Astrocyte (in vitro differentiated cells and primary cell): ENCODE measurements at regions not wholly inside any gene's neighbourhood (a gene's known extent, or its start where the extent isn't known, plus 50 kb on each side); places are given as distances from the start of the nearest gene placed in this dataset.
A peak's percentile ranks its signal among the peaks of the same experiment; 100 is the strongest.

ENCODE experiments used
- DNase-seq: peaks from one replicate; pipeline ENCODE4 v3.0.0-alpha.2; 2010; ENCODE audit warnings: low read depth
- FAIRE-seq: peaks from 2 replicates; lab custom pipeline; 2011; peaks lifted over from hg19 to GRCh38; lab: Jason Lieb, UNC
- H2AFZ ChIP-seq: 2 replicates; pipeline ENCODE4 v1.6.0; 2012; ENCODE audit warnings: low read depth, low read length, inconsistent platforms
- H3K27ac ChIP-seq: 2 replicates; pipeline ENCODE4 v1.5.1; 2011; ENCODE audit warnings: low read depth, low read length, inconsistent platforms
- H3K27me3 ChIP-seq: 2 replicates; pipeline ENCODE4 v1.6.0; 2011; ENCODE audit warnings: low read length, inconsistent platforms; ENCODE audit not compliant: insufficient read depth
- H3K36me3 ChIP-seq: 2 replicates; pipeline ENCODE4 v1.5.1; 2011; ENCODE audit warnings: low read length, inconsistent platforms; ENCODE audit not compliant: insufficient read depth
- H3K4me1 ChIP-seq: 2 replicates; pipeline ENCODE4 v1.5.1; 2011; ENCODE audit warnings: low read length, inconsistent platforms; ENCODE audit not compliant: insufficient read depth
- H3K4me2 ChIP-seq: 2 replicates; pipeline ENCODE4 v1.6.0; 2012; ENCODE audit warnings: low read length, inconsistent platforms
- H3K4me3 ChIP-seq: 2 replicates; pipeline ENCODE4 v1.5.1; 2011; ENCODE audit warnings: low read depth, mild to moderate bottlenecking, low read length, inconsistent platforms; ENCODE audit not compliant: insufficient read depth
- H3K79me2 ChIP-seq: 2 replicates; pipeline ENCODE4 v1.6.0; 2012; ENCODE audit warnings: mild to moderate bottlenecking, low read length, inconsistent platforms; ENCODE audit not compliant: insufficient read depth
- H3K9ac ChIP-seq: 2 replicates; pipeline ENCODE4 v1.6.0; 2012; ENCODE audit warnings: mild to moderate bottlenecking, low read length, inconsistent platforms
- H3K9me3 ChIP-seq: 2 replicates; pipeline ENCODE4 v1.5.1; 2012; ENCODE audit warnings: low read depth, mild to moderate bottlenecking, low read length, inconsistent platforms; ENCODE audit not compliant: insufficient read depth
- H4K20me1 ChIP-seq: 2 replicates; pipeline ENCODE4 v1.6.0; 2012; ENCODE audit warnings: low read length, inconsistent platforms; ENCODE audit not compliant: insufficient read depth
- H3K27ac Mint-ChIP-seq: one replicate; pipeline ENCODE4 v1.8.0; 2021; ENCODE audit warnings: mild to moderate bottlenecking, mixed read lengths; ENCODE audit not compliant: unreplicated experiment
- H3K27me3 Mint-ChIP-seq: one replicate; pipeline ENCODE4 v1.8.0; 2021; ENCODE audit warnings: low read depth, mixed read lengths; ENCODE audit not compliant: unreplicated experiment
- H3K36me3 Mint-ChIP-seq: one replicate; pipeline ENCODE4 v1.8.0; 2021; ENCODE audit warnings: low read depth, mixed read lengths; ENCODE audit not compliant: unreplicated experiment
- H3K4me1 Mint-ChIP-seq: one replicate; pipeline ENCODE4 v1.8.0; 2021; ENCODE audit warnings: low read depth, mixed read lengths; ENCODE audit not compliant: unreplicated experiment
- H3K4me3 Mint-ChIP-seq: one replicate; pipeline ENCODE4 v1.8.0; 2021; ENCODE audit warnings: mild to moderate bottlenecking, moderate library complexity, mixed read lengths; ENCODE audit not compliant: unreplicated experiment
- H3K9me3 Mint-ChIP-seq: one replicate; pipeline ENCODE4 v1.8.0; 2021; ENCODE audit warnings: mild to moderate bottlenecking, mixed read lengths; ENCODE audit not compliant: unreplicated experiment
- EZH2 ChIP-seq: IDR thresholded peaks from 2 replicates; pipeline ENCODE4 v1.6.1; 2012; ENCODE audit warnings: mild to moderate bottlenecking, low read length, inconsistent platforms; ENCODE audit not compliant: insufficient read depth
- TF ChIP-seq, protein P1 (sequence below): IDR thresholded peaks from 2 replicates; pipeline ENCODE4 v1.5.1; 2011; ENCODE audit warnings: low read depth, mild to moderate bottlenecking, inconsistent platforms, low read length, moderate library complexity; ENCODE audit not compliant: insufficient read depth

- H3K9me3 Mint-ChIP-seq, result no peaks in the 10 kb centered on the region
- no peaks in the 10 kb centered on the region for H4K20me1 ChIP-seq
- H3K27ac Mint-ChIP-seq, result no peak overlapping the region
- no peaks in the 10 kb centered on the region for H3K36me3 Mint-ChIP-seq
- FAIRE-seq (no peak), DNase-seq (no peak)
- no peaks in the 10 kb centered on the region for H3K9me3 ChIP-seq
- H3K79me2 ChIP-seq, result no peaks in the 10 kb centered on the region
- peaks cover 5% of the 10 kb centered on the region for H3K4me1 ChIP-seq
- no peaks in the 10 kb centered on the region for H3K27me3 ChIP-seq
- no peak overlapping the region for H3K4me3 Mint-ChIP-seq
- H3K4me2 ChIP-seq, result no peak overlapping the region
- peaks cover 14% of the 10 kb centered on the region for H3K4me1 Mint-ChIP-seq
- TF ChIP-seq EZH2, result no peak
- TF ChIP-seq, protein P1, sequence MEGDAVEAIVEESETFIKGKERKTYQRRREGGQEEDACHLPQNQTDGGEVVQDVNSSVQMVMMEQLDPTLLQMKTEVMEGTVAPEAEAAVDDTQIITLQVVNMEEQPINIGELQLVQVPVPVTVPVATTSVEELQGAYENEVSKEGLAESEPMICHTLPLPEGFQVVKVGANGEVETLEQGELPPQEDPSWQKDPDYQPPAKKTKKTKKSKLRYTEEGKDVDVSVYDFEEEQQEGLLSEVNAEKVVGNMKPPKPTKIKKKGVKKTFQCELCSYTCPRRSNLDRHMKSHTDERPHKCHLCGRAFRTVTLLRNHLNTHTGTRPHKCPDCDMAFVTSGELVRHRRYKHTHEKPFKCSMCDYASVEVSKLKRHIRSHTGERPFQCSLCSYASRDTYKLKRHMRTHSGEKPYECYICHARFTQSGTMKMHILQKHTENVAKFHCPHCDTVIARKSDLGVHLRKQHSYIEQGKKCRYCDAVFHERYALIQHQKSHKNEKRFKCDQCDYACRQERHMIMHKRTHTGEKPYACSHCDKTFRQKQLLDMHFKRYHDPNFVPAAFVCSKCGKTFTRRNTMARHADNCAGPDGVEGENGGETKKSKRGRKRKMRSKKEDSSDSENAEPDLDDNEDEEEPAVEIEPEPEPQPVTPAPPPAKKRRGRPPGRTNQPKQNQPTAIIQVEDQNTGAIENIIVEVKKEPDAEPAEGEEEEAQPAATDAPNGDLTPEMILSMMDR, result peak; percentile 13
- no peak overlapping the region for H3K27ac ChIP-seq
- no peak overlapping the region for H3K9ac ChIP-seq
- no peak overlapping the region for H2AFZ ChIP-seq
- H3K27me3 Mint-ChIP-seq, result peaks cover 20% of the 10 kb centered on the region
- H3K36me3 ChIP-seq, result no peaks in the 10 kb centered on the region
- H3K4me3 ChIP-seq, result no peak overlapping the region
These were observed 973.7 kb downstream of the UQCRFS1 start for GRCh38 chr19:28239270-28239669.

- FAIRE-seq, result no peak
- no peak for DNase-seq
These were observed 974.6 kb downstream of the UQCRFS1 start for GRCh38 chr19:28238270-28238820.

More at GRCh38 chr19:28238270-28238820, 974.6 kb downstream of the UQCRFS1 start:
- Mint-ChIP-seq H3K36me3 (no peaks in the 10 kb centered on the region), H3K9me3 (no peaks in the 10 kb centered on the region), H3K4me3 (no peak overlapping the region), H3K27ac (no peak overlapping the region), H3K27me3 (peaks cover 17% of the 10 kb centered on the region), H3K4me1 (peaks cover 17% of the 10 kb centered on the region)
- Histone ChIP-seq H3K27ac (no peak overlapping the region), H3K4me2 (no peak overlapping the region), H3K27me3 (no peaks in the 10 kb centered on the region), H3K4me1 (peaks cover 5% of the 10 kb centered on the region), H3K9me3 (no peaks in the 10 kb centered on the region), H2AFZ (no peak overlapping the region), H4K20me1 (no peaks in the 10 kb centered on the region), H3K9ac (no peak overlapping the region), H3K36me3 (no peaks in the 10 kb centered on the region), H3K79me2 (no peaks in the 10 kb centered on the region), H3K4me3 (no peak overlapping the region)
- TF ChIP-seq, protein P1, result no peak
- TF ChIP-seq EZH2, result no peak
